Vagina (tissue), 2 donors: ENCODE measurements at regions not wholly inside any gene's neighbourhood (a gene's known extent, or its start where the extent isn't known, plus 50 kb on each side); places are given as distances from the start of the nearest gene placed in this dataset.

Experiments used
- POLR2A ChIP-seq, 2 donors: fragments of 450-650 bp; IDR thresholded peaks; one replicate each; pipeline ENCODE4 v1.6.1; 2017; ENCODE audit warnings: antibody characterized with exemption in 2 of 2, mild to moderate bottlenecking in 2 of 2, moderate library complexity in 2 of 2
- TF ChIP-seq, protein P1 (sequence below), 3 experiments: fragments of 450-650 bp in 2 of 3; fragments of 200-600 bp in 1 of 3; sonication (generic) in 1 of 3; IDR thresholded peaks; one replicate each; pipeline ENCODE4 v1.5.1; 2017 to 2019; ENCODE audit warnings: antibody characterized with exemption in 3 of 3, mild to moderate bottlenecking in 2 of 3, moderate library complexity in 2 of 3

DNA sequence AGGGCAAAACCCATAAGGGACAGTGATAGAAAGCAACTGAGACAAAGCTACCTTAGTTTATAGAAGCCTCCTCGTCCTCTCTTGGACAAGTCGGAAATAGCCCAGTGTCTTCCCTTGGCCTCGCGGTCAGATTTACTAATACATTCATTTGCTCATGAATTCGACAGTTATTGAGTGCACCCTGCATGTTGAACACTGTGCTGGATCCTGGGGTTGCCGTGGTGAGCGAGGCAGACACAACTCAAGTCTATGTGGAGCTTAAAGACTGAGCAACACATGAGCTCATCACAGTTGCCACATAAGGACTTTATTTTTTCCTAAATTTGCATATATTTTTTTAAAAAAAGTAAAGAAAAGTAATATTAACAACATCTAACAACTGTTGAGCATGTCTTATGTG lies 411.1 kb upstream of the ITGA1 start:
- TF ChIP-seq, protein P1, sequence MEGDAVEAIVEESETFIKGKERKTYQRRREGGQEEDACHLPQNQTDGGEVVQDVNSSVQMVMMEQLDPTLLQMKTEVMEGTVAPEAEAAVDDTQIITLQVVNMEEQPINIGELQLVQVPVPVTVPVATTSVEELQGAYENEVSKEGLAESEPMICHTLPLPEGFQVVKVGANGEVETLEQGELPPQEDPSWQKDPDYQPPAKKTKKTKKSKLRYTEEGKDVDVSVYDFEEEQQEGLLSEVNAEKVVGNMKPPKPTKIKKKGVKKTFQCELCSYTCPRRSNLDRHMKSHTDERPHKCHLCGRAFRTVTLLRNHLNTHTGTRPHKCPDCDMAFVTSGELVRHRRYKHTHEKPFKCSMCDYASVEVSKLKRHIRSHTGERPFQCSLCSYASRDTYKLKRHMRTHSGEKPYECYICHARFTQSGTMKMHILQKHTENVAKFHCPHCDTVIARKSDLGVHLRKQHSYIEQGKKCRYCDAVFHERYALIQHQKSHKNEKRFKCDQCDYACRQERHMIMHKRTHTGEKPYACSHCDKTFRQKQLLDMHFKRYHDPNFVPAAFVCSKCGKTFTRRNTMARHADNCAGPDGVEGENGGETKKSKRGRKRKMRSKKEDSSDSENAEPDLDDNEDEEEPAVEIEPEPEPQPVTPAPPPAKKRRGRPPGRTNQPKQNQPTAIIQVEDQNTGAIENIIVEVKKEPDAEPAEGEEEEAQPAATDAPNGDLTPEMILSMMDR (IDR thresholded peaks at IDR 0.05) = no peak
- TF ChIP-seq POLR2A (IDR thresholded peaks at IDR 0.05) = no peak
